Astrocyte of the spinal cord (primary cell): ENCODE measurements at regions not wholly inside any gene's neighbourhood (a gene's known extent, or its start where the extent isn't known, plus 50 kb on each side); places are given as distances from the start of the nearest gene placed in this dataset.

Experiments used
- DNase-seq: peaks from one replicate; pipeline ENCODE4 v3.0.0; 2011; ENCODE audit warnings: low read depth, low spot score
- H3K4me3 ChIP-seq: 2 replicates; pipeline ENCODE4 v1.5.1; 2011; ENCODE audit warnings: low read depth, mild to moderate bottlenecking, low read length, moderate library complexity
- CTCF ChIP-seq: IDR thresholded peaks from 2 replicates; pipeline ENCODE4 v1.5.1; 2012; ENCODE audit warnings: low read depth, mild to moderate bottlenecking, low read length, inconsistent platforms
- in situ Hi-C: cut with HindIII; loops from 2 replicates; pipeline ENCODE4 v1.10.0; 2017; ENCODE audit warnings: low sequenced_read_pairs

- DNase-seq = no peak
- in situ Hi-C loops = no loop called here
- TF ChIP-seq CTCF = no peak
- no peak overlapping the region for H3K4me3 ChIP-seq
Observed at GRCh38 chr3:46124216-46125177, 83.6 kb downstream of the CCR1 start.

GRCh38 chr3:46123646-46124045 is 84.5 kb downstream of the CCR1 start:
- in situ Hi-C loops = no loop called here
- DNase-seq = no peak
- H3K4me3 ChIP-seq = no peak overlapping the region
- TF ChIP-seq CTCF = no peak

- in situ Hi-C loops = no loop called here
- no peak for TF ChIP-seq CTCF
- no peak for DNase-seq
- H3K4me3 ChIP-seq = no peak overlapping the region
Observed at GRCh38 chr3:46122091-46122490, 86.0 kb downstream of the CCR1 start.

- in situ Hi-C loops = no loop called here
- no peak for TF ChIP-seq CTCF
- DNase-seq = no peak
- H3K4me3 ChIP-seq = no peak overlapping the region
Observed at GRCh38 chr3:46120983-46121382, 87.1 kb downstream of the CCR1 start.

DNA sequence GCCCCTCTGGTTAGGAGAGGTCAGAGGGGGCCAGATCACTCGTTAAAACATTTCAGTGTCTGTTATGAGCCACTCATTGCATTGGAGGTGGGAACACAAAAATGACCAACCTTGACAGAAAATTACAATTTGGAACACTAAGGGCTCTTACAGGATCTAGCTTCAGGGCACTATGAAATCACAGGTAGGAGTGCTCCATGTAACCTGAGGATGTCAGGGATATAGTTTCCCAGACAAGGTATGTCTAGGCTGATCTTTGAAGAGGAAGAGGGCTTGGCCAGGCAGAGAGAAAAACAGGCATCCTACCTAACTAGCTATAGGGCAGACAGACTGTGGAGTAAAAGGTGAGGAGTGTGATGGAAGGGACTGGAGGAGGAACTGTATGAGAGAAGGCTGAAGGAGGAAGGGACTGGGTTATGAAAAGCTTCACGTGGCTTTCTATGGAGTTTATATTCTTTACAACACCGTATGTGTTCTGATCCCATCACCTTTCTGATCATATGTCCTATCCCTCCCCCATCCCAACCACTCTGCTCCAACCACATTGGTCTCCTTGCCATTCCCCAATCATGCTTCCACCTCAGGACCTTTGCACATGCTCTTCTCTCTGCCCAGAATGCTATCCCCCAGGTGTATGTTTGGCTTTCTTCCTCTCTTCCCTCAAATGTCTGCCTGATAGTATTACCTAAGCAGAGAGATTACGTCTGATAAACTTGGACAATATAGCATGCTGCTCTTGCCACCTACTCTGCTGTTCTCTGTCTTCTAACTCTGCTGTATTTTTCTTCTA is 88.2 kb downstream of the CCR1 start:
- H3K4me3 ChIP-seq = no peak overlapping the region
- in situ Hi-C loops = no loop called here
- no peak for DNase-seq
- no peak for TF ChIP-seq CTCF

GRCh38 chr3:46119253-46119652 is 88.9 kb downstream of the CCR1 start:
- no peak overlapping the region for H3K4me3 ChIP-seq
- in situ Hi-C loops = no loop called here
- DNase-seq = no peak
- no peak for TF ChIP-seq CTCF
